Astrocyte of the hippocampus (primary cell): ENCODE measurements at regions not wholly inside any gene's neighbourhood (a gene's known extent, or its start where the extent isn't known, plus 50 kb on each side); places are given as distances from the start of the nearest gene placed in this dataset.
"Not testable (repeated sequence)": the region's sequence is repeated elsewhere in the genome, so short reads cannot be mapped to it uniquely, and the experiment has no call there.

ENCODE experiments used
- DNase-seq: peaks from one replicate; pipeline ENCODE4 v3.0.0; 2011; ENCODE audit warnings: low read depth, low spot score

- no peak for DNase-seq
These were observed 155.9 kb downstream of the SEC23IP start for GRCh38 chr10:120048391-120048790.

- no peak for DNase-seq
These were observed 159.1 kb downstream of the SEC23IP start for GRCh38 chr10:120051671-120052070.

DNA sequence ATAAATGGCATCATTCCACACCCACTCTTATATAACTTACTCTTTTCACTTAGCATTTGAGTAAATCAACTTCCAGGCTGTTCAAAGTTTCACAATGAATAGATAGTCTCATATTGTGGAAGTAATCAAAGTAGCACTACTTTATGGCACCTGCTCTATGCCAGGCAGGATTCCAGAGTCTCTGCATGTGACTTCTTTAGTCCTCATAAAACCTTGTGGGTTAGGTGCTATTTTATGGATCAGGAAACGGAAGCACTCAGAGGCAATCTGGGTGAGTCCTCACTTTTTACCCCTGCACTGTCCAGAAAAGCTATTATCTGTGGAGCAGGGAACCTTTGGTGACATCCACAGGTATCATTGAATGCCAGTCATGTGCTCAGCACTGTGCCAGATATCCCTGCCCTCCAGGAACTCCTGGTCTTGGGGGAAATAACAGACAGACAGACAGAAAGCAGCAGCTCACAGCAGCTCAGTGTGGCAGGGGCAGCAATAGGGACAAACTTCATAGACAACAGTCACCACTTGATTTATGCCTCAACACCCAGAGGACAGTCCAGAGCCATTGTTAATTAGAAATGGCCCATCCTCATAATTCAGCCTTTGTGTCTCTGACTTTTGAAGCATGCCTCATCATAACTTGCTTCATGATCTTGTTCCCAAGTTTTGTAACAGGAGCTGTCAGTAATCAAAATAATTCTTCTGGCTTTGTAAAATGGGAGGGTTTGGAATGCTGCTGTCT is 160.6 kb downstream of the SEC23IP start:
- no peak for DNase-seq

DNA sequence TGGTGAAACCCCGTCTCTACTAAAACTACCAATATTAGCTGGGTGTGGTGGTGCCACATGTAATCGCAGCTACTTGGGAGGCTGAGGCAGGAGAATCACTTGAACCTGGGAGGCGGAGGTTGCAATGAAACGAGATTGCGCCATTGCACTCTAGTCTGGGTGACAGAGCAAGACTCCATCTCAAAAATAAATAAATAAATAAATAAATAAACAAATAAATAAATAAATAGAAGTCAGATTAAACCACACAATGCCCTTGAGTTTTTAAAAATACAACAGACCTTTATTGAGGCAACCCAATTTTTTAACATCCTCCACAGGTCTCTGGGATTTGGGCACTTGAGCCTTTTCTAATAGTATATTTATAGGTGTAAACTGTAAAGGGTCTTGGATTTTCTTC is 167.3 kb downstream of the SEC23IP start:
- DNase-seq, result not testable (repeated sequence)

DNA sequence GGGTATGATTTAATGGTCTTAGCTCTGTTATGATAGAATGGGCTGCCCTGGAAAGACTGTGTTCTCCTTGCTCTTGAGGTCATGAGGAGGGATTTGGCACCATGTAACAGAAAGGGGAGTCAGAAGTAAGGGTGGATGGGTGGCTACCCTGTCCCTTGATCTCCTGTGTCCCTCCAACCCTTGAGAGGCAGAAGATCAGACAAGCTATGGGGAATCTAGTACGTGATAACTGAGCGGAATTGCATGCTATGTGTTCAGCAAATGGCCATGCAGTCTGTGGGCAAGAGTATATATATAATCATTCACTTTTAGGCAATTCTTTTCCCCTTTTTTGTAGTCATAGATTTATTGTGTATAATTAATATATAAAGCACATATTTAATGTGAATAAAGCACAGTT is 174.9 kb downstream of the SEC23IP start:
- DNase-seq, result no peak

DNA sequence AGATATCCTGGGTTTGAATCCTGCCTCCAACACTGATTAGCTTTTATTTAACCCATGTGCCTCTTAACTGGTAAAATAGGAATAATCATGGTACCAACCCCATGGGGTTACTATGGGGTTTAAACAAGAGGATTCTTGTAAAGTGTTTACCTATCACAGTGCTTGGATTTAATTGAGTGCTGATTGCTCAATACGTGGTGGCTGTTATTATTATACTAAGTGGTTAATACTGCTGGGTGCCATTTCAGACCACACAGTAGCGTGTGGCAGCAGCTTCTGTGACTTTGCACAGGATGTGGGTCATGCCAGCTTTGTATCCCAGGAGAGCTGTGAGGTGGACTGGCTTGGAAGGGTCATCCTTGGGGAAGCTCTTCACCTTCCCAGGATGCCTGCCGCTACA is 177.2 kb downstream of the SEC23IP start:
- DNase-seq, result no peak

DNA sequence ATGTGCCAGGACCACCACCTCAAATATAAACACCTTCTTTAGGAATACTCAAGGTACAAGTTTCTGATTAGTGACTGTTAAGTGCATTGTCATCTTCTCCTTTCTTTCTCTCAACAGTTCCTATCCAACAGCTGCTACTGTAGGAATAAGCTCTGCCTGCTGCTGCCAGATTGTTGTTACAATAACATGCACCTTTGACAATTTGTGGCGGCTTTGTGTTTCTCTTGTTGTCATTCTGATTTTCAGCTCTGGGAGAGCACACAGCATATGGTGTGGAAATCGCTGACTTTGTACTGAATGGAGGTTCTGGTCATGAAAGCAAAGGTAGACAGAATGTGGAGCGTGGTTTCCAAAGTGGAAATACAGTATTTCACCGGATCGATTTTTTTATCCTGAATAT is 182.8 kb downstream of the SEC23IP start:
- DNase-seq, result no peak

- no peak for DNase-seq
These were observed 184.6 kb downstream of the SEC23IP start for GRCh38 chr10:120076996-120077706.

GRCh38 chr10:120077707-120078492 is 185.4 kb downstream of the SEC23IP start:
- DNase-seq, result no peak

DNA sequence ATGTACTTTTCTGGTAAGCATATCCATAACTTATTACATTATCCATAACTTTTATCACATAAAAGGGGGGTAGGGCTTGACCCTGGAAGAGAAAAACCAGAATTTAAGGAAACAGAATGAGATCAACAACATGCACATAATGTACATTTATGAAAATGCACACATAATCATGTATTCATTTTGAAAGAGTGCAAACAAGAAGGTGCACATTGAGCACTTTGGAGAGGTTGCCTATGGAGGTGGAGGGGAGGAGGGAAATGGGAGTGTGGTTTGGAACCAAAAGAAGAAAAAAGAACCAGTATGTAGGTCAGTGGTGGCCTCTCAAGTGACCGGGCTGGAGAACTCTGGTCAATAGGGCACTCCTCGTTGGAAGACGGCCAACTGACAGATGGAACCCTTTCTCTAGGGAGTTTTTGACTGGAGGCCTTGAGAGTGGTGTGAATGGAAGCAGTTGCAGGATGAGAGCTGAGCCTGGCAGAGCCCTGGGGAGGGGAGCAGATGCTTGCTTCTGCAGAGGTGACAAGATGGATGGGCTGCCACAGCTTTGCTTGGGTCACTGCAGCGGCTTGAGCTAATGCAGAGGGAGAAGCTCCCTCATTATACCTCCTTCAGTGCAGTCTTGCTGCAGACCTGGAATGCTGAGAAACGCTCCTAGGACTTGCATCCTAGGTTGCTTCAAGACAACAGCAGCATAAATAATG is 192.7 kb downstream of the SEC23IP start:
- no peak for DNase-seq

DNA sequence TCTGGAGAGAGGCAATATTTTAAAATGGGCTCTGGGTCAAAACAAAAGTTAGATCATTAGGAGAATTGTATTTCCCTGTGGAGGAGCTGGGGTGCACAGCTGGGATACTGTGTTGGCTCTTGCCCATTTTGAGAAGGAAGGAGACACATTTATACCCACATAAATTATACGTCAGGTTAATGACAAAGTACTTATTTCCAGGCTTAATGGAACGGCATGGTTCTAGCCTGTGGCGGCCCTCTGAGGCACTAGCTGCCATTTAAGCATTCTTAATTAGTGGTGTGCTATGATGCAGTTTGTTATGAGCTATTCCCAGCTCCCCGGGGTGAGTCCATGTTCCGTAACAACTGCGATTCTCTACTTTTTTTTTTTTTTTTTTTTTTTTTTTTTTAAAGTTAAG is 193.5 kb downstream of the SEC23IP start:
- no peak for DNase-seq

- DNase-seq, result no peak
These were observed 194.6 kb downstream of the SEC23IP start for GRCh38 chr10:120087109-120087508.

GRCh38 chr10:120095875-120096274 is 203.3 kb downstream of the SEC23IP start:
- DNase-seq, result no peak

GRCh38 chr10:120097766-120098165 is 205.2 kb downstream of the SEC23IP start:
- no peak for DNase-seq

- DNase-seq, result no peak
These were observed 205.9 kb downstream of the SEC23IP start for GRCh38 chr10:120098232-120098930.

- DNase-seq, result peak; percentile 37
These were observed 211.4 kb downstream of the SEC23IP start for GRCh38 chr10:120103738-120104560.

DNA sequence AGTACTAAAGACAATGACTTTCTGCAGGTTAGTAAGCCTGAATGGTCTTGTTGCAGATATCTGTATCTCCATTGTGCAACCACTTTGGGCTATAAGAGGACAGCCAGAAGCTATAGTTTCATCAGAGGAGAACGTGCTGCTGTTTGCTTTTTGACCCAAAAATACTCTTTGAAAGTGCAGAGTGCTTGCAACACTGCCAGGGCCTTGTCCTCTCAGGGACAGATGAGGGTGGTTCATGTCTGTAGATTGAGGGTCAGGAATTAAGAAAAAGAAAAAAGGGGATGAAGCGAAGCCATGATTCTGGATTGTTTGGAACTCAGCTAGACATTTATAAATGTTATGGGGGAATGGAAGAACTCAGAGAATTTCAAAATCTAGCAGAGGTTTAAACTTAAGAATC is 212.5 kb downstream of the SEC23IP start:
- DNase-seq, result no peak

DNA sequence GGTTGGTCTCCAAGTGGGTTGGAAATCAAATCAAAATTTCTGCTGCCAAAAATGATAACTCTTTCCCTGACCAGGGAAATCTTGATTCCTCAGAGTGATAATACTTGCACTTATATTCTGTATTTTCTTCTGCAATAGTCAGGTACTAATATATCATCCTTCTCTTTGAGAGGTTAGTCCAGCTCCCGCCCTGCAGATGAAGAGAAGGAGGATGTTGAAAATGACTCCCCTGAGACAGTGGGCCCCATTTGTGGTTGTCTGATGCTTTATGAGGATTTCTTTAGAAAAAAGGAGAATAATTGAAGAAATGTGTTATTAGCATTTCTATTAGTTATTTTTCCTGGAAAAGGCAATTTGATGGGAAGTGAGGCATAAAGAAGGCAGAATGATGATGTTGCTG is 213.0 kb downstream of the SEC23IP start:
- DNase-seq, result no peak

- no peak for DNase-seq
These were observed 216.4 kb downstream of the SEC23IP start for GRCh38 chr10:120108916-120109315.

DNA sequence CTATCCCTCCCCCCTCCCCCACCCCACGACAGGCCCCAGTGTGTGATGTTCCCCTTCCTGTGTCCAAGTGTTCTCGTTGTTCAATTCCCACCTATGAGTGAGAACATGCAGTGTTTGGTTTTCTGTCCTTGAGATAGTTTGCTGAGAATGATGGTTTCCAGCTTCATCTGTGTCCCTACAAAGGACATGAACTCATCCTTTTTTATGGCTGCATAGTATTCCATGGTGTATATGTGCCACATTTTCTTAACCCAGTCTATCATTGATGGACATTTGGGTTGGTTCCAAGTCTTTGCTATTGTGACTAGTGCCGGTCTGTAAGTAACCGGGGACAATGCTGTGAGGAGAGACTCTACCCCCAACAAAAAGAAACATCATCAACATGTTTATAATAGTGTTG is 217.2 kb downstream of the SEC23IP start:
- not testable (repeated sequence) for DNase-seq
